ENCODE measurements at regions not wholly inside any gene's neighbourhood (a gene's known extent, or its start where the extent isn't known, plus 50 kb on each side); places are given as distances from the start of the nearest gene placed in this dataset.

GRCh38 chr6:53734473-53735299 lies 60.1 kb upstream of the LRRC1 start:
- H3K4me2 ChIP-seq (ENCODE audit: insufficient read depth in 1 of 2, low read depth in 2 of 2, low read length in 2 of 2): no peak overlapping the region
- no peak overlapping the region for H4K5ac ChIP-seq (ENCODE audit: insufficient read length, low read depth, low read length)
- no peaks in the 10 kb centered on the region for H3K79me1 ChIP-seq (ENCODE audit: low read depth, low read length)
- POLR2A ChIA-PET (ENCODE audit: partially characterized antibody): no interaction called here
- no peak overlapping the region for H3K4ac ChIP-seq (replicated peaks; ENCODE audit: insufficient read length, low read depth, low read length)
- no peak overlapping the region for H2BK20ac ChIP-seq (ENCODE audit: low read length)
- no peak overlapping the region for H3K4me3 ChIP-seq (ENCODE audit: extremely low read depth in 1 of 4, insufficient read depth in 2 of 4, low read depth in 3 of 4, low read length in 4 of 4)
- no peak overlapping the region for H2BK15ac ChIP-seq (ENCODE audit: low read length)
- DNase-seq (ENCODE audit: low read depth in 1 of 2, low spot score in 2 of 2) (peak; percentile 29 to 78), FAIRE-seq (peak; percentile 32)
- H4K91ac ChIP-seq (replicated peaks; ENCODE audit: insufficient read length, low read length): no peak overlapping the region
- no peak overlapping the region for H3K56ac ChIP-seq (replicated peaks; ENCODE audit: insufficient read length, low read depth, low read length)
- peaks cover 0 to 3% (median 0%) of the 10 kb centered on the region in 4 experiments; a peak in 1 of 7 replicates for H3K4me1 ChIP-seq (replicated peaks in 1 of 4; ENCODE audit: control insufficient read depth in 3 of 4, insufficient read depth in 4 of 4, low read length in 3 of 4)
- no peaks in the 10 kb centered on the region for H3K79me2 ChIP-seq (ENCODE audit: control insufficient read depth in 1 of 2, insufficient read depth in 2 of 2, low read length in 2 of 2)
- CTCF ChIA-PET (ENCODE audit: partially characterized antibody): interaction anchor here (0.5 to 4.3 kb wide), 41 partner anchors 9 to 1875 kb away, joined by 3 to 27 read pairs (median 4); no protein-coding TSS in a partner anchor
- H3K36me3 ChIP-seq (ENCODE audit: control insufficient read depth in 2 of 4, insufficient read depth in 4 of 4, low read length in 3 of 4): no peaks in the 10 kb centered on the region
- H3K14ac ChIP-seq (ENCODE audit: insufficient read length): no peak overlapping the region
- H2BK120ac ChIP-seq (replicated peaks; ENCODE audit: low read depth, low read length): no peak overlapping the region
- no peak overlapping the region for H2AFZ ChIP-seq (ENCODE audit: low read length)
- H3K23ac ChIP-seq (ENCODE audit: insufficient read length): no peak overlapping the region
- H3K27ac ChIP-seq (ENCODE audit: low read depth, low read length): no peak overlapping the region
- no peaks in the 10 kb centered on the region for H3K23me2 ChIP-seq (ENCODE audit: low read depth, low read length)
- no peaks in the 10 kb centered on the region for H3K27me3 ChIP-seq (replicated peaks in 1 of 4; ENCODE audit: control insufficient read depth in 3 of 4, extremely low read depth in 1 of 4, insufficient read depth in 3 of 4, low read length in 3 of 4)
- no peak overlapping the region for H3K18ac ChIP-seq (ENCODE audit: extremely low read depth, low read length)
- no peaks in the 10 kb centered on the region for H4K20me1 ChIP-seq (replicated peaks in 1 of 2; ENCODE audit: control insufficient read depth in 1 of 2, insufficient read depth in 2 of 2, low read length in 2 of 2)
- H3K9me3 ChIP-seq (ENCODE audit: insufficient read depth in 2 of 2, low read depth in 1 of 2, low read length in 1 of 2): no peaks in the 10 kb centered on the region
- H2BK12ac ChIP-seq (ENCODE audit: low read depth, low read length): no peak overlapping the region
- no peak overlapping the region for H2AK5ac ChIP-seq (ENCODE audit: low read depth, low read length)
- 71% methylated on average over 13 of the region's 13 CpGs; no CpG with 5 or more reads in 1 of the 2 experiments for whole genome bisulfite sequencing, 2 experiments (ENCODE audit: extremely low coverage in 1 of 2, insufficient coverage in 1 of 2, insufficient read length in 1 of 2, insufficient replicate concordance in 2 of 2, low coverage in 1 of 2, low lambda C conversion rate in 2 of 2, missing lambda C conversion rate in 1 of 2)
- no peak overlapping the region for H4K8ac ChIP-seq (ENCODE audit: extremely low read depth, insufficient read depth, low read length)
- H2BK5ac ChIP-seq (ENCODE audit: low read depth, low read length): no peak overlapping the region
- no peak for TF ChIP-seq CBX8 (IDR thresholded peaks at IDR 0.05; ENCODE audit: borderline replicate concordance, low read depth, low read length)
- 0 out of 2 replicates have a peak, but pooled peaks have one; percentile 31 for TF ChIP-seq MAX (IDR thresholded peaks at IDR 0.05)
- TF ChIP-seq RAD21 (IDR thresholded peaks at IDR 0.05 in 1 of 2, conservative IDR thresholded peaks at IDR 0.05 in 1 of 2; ENCODE audit: low read depth in 2 of 2, low read length in 2 of 2): peak; percentile 55 to 63
- TF ChIP-seq TAF7 (optimal IDR thresholded peaks at IDR 0.05; ENCODE audit: borderline replicate concordance, low read depth, low read length): no peak
- TF ChIP-seq CTCF (IDR thresholded peaks at IDR 0.05; ENCODE audit: control extremely low read depth in 1 of 3, insufficient read depth in 1 of 3, low read depth in 1 of 3, low read length in 3 of 3): peak; percentile 70 to 87 (median 79)
- no peak overlapping the region for H3K9ac ChIP-seq (replicated peaks in 1 of 4; ENCODE audit: extremely low read depth in 1 of 4, low read depth in 3 of 4, low read length in 3 of 4)
